MM.1S (cell line): ENCODE measurements at regions not wholly inside any gene's neighbourhood (a gene's known extent, or its start where the extent isn't known, plus 50 kb on each side); places are given as distances from the start of the nearest gene placed in this dataset.

Experiments
- DNase-seq: peaks from one replicate; pipeline ENCODE4 v3.0.0-alpha.2; 2015
- H2AFZ ChIP-seq: fragments of 300-600 bp; sonication (generic); 2 replicates; pipeline ENCODE4 v1.6.0; 2016; ENCODE audit warnings: antibody characterized with exemption, low read length
- H3F3A ChIP-seq: fragments of 300-600 bp; sonication (generic); 2 replicates; pipeline ENCODE4 v1.6.1; 2016; ENCODE audit warnings: mild to moderate bottlenecking, antibody characterized with exemption, low read length, moderate library complexity, mixed read lengths; ENCODE audit not compliant: insufficient read depth
- H3K27ac ChIP-seq: fragments of 300-600 bp; sonication (generic); 2 replicates; pipeline ENCODE4 v1.5.1; 2016; ENCODE audit warnings: mild to moderate bottlenecking, low read length
- H3K27me3 ChIP-seq: fragments of 300-600 bp; sonication (generic); replicated peaks from 2 replicates; pipeline ENCODE4 v1.6.0; 2016; ENCODE audit warnings: low read length; ENCODE audit not compliant: insufficient read depth
- H3K36me3 ChIP-seq: fragments of 300-600 bp; sonication (generic); replicated peaks from 2 replicates; pipeline ENCODE4 v1.6.1; 2016; ENCODE audit warnings: mild to moderate bottlenecking, low read length, mixed read lengths; ENCODE audit not compliant: insufficient read depth
- H3K4me1 ChIP-seq: fragments of 300-600 bp; sonication (generic); 2 replicates; pipeline ENCODE4 v1.6.1; 2016; ENCODE audit warnings: low read length, mixed read lengths
- H3K4me2 ChIP-seq: fragments of 300-600 bp; sonication (generic); 2 replicates; pipeline ENCODE4 v1.6.0; 2016; ENCODE audit warnings: low read depth, low read length
- H3K4me3 ChIP-seq: fragments of 300-600 bp; sonication (generic); 2 replicates; pipeline ENCODE4 v1.5.1; 2016; ENCODE audit warnings: low read length, mixed read lengths
- H3K79me2 ChIP-seq: fragments of 300-600 bp; sonication (generic); 2 replicates; pipeline ENCODE4 v1.6.1; 2016; ENCODE audit warnings: mixed run types, low read length, mixed read lengths
- H3K9ac ChIP-seq: fragments of 300-600 bp; sonication (generic); 2 replicates; pipeline ENCODE4 v1.6.1; 2016; ENCODE audit warnings: low read length, mixed read lengths
- H3K9me2 ChIP-seq: fragments of 300-600 bp; sonication (generic); replicated peaks from 2 replicates; pipeline ENCODE4 v1.6.1; 2016; ENCODE audit warnings: mild to moderate bottlenecking, low read length, mixed read lengths; ENCODE audit not compliant: insufficient read depth
- H3K9me3 ChIP-seq: fragments of 300-600 bp; sonication (generic); replicated peaks from 2 replicates; pipeline ENCODE4 v1.6.1; 2016; ENCODE audit warnings: mild to moderate bottlenecking, low read length, mixed read lengths; ENCODE audit not compliant: insufficient read depth
- H4K20me1 ChIP-seq: fragments of 300-600 bp; sonication (generic); 2 replicates; pipeline ENCODE4 v1.6.1; 2016; ENCODE audit warnings: mild to moderate bottlenecking, low read length, moderate library complexity, mixed read lengths; ENCODE audit not compliant: insufficient read depth
- EZH2 ChIP-seq: fragments of 300-600 bp; sonication (generic); optimal IDR thresholded peaks from 2 replicates; pipeline ENCODE3; 2017; ENCODE audit warnings: low read depth, mild to moderate bottlenecking, antibody characterized with exemption, low read length, mixed read lengths
- EZH2phosphoT487 ChIP-seq: fragments of 300-600 bp; sonication (generic); IDR thresholded peaks from 2 replicates; pipeline ENCODE4 v1.6.1; 2018; ENCODE audit warnings: antibody characterized with exemption, low read length
- TF ChIP-seq, protein P1 (sequence below): fragments of 300-600 bp; sonication (generic); IDR thresholded peaks from 2 replicates; pipeline ENCODE4 v1.5.1; 2016; ENCODE audit warnings: antibody characterized with exemption, low read length, mixed read lengths

DNA sequence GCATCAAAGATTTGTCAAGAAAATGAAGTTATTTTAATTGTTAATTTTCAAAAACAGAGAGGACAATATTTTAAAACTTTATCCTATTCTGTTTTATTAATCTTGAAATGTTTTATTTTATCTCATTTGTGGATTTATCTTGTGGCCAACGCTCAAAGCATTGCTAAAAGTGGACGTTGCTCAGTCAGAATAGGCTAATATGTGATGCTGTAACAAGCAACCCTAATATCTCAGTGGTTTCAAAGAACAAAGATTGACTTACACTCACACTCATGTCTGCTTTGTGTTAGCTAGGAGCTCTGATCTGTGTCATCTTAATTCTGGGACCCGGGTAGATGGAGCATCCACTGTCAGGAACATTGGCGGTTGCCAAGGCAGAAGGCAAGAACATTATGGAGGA is 86.0 kb upstream of the PLCL2 start:
- no peak overlapping the region for H2AFZ ChIP-seq
- peaks cover 14% of the 10 kb centered on the region for H3K4me1 ChIP-seq
- H3F3A ChIP-seq = no peaks in the 10 kb centered on the region; the same call in 1 of the 2 replicates
- H3K79me2 ChIP-seq = no peaks in the 10 kb centered on the region
- H3K9me2 ChIP-seq = no peaks in the 10 kb centered on the region
- H3K4me3 ChIP-seq = no peak overlapping the region
- no peaks in the 10 kb centered on the region for H3K9me3 ChIP-seq
- DNase-seq = no peak
- H3K27me3 ChIP-seq = no peaks in the 10 kb centered on the region
- H3K9ac ChIP-seq = no peak overlapping the region
- no peak overlapping the region for H3K4me2 ChIP-seq
- TF ChIP-seq EZH2 (no peak), EZH2phosphoT487 (no peak)
- TF ChIP-seq, protein P1, sequence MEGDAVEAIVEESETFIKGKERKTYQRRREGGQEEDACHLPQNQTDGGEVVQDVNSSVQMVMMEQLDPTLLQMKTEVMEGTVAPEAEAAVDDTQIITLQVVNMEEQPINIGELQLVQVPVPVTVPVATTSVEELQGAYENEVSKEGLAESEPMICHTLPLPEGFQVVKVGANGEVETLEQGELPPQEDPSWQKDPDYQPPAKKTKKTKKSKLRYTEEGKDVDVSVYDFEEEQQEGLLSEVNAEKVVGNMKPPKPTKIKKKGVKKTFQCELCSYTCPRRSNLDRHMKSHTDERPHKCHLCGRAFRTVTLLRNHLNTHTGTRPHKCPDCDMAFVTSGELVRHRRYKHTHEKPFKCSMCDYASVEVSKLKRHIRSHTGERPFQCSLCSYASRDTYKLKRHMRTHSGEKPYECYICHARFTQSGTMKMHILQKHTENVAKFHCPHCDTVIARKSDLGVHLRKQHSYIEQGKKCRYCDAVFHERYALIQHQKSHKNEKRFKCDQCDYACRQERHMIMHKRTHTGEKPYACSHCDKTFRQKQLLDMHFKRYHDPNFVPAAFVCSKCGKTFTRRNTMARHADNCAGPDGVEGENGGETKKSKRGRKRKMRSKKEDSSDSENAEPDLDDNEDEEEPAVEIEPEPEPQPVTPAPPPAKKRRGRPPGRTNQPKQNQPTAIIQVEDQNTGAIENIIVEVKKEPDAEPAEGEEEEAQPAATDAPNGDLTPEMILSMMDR = no peak
- no peak overlapping the region for H3K27ac ChIP-seq
- no peaks in the 10 kb centered on the region for H4K20me1 ChIP-seq
- no peaks in the 10 kb centered on the region for H3K36me3 ChIP-seq

- no peak overlapping the region for H3K27ac ChIP-seq
- no peak overlapping the region for H3K9ac ChIP-seq
Measured at GRCh38 chr3:16800361-16800760, 84.4 kb upstream of the PLCL2 start.

DNA sequence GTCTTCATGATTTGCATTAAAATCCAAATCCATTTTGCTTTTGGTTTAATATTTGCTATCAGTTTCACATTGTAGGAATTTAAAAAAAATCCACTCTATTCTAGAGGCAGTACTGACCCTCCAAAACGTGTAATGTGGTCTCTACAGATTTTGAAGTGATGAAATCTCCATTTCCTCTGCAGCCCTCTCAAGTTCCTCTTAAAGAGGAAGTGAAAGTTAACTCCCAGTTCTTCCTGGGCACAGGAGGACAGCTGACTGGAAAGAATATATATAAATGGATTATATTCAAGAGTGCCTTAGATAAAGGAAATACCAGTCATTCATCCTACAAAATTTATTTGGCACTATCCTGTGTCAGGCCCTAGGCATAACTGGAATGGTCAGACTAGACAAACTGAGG is 83.5 kb upstream of the PLCL2 start:
- peak overlapping the region; percentile 47; the same call in 1 of the 2 replicates for H3K27ac ChIP-seq
- peak; percentile 20 for DNase-seq
- no peaks in the 10 kb centered on the region for H3K79me2 ChIP-seq
- H3K4me2 ChIP-seq = peak overlapping the region; percentile 42; the same call in 1 of the 2 replicates
- H3K4me1 ChIP-seq = peaks cover 14% of the 10 kb centered on the region
- H3K9me3 ChIP-seq = no peaks in the 10 kb centered on the region
- H2AFZ ChIP-seq = no peak overlapping the region
- H3K9ac ChIP-seq = no peak overlapping the region; the same call in 1 of the 2 replicates
- H3K4me3 ChIP-seq = no peak overlapping the region
- no peaks in the 10 kb centered on the region for H3K27me3 ChIP-seq
- H3F3A ChIP-seq = no peaks in the 10 kb centered on the region; the same call in 1 of the 2 replicates
- H4K20me1 ChIP-seq = no peaks in the 10 kb centered on the region
- TF ChIP-seq, protein P1 = no peak
- no peak for TF ChIP-seq EZH2phosphoT487
- TF ChIP-seq EZH2 = no peak
- H3K36me3 ChIP-seq = no peaks in the 10 kb centered on the region
- H3K9me2 ChIP-seq = no peaks in the 10 kb centered on the region

More at GRCh38 chr3:16800361-16800760, 84.4 kb upstream of the PLCL2 start:
- no peak overlapping the region for H3K4me2 ChIP-seq
- no peak for TF ChIP-seq EZH2phosphoT487
- TF ChIP-seq EZH2 = no peak
- TF ChIP-seq, protein P1 = no peak
- no peak for DNase-seq
- peaks cover 14% of the 10 kb centered on the region for H3K4me1 ChIP-seq
- H3F3A ChIP-seq = no peaks in the 10 kb centered on the region; the same call in 1 of the 2 replicates
- H3K79me2 ChIP-seq = no peaks in the 10 kb centered on the region
- no peaks in the 10 kb centered on the region for H3K27me3 ChIP-seq
- no peak overlapping the region for H2AFZ ChIP-seq
- no peaks in the 10 kb centered on the region for H3K9me2 ChIP-seq
- no peaks in the 10 kb centered on the region for H3K36me3 ChIP-seq
- H3K9me3 ChIP-seq = no peaks in the 10 kb centered on the region
- no peaks in the 10 kb centered on the region for H4K20me1 ChIP-seq
- H3K4me3 ChIP-seq = no peak overlapping the region
